ENCODE measurements at regions not wholly inside any gene's neighbourhood (a gene's known extent, or its start where the extent isn't known, plus 50 kb on each side); places are given as distances from the start of the nearest gene placed in this dataset.

DNA sequence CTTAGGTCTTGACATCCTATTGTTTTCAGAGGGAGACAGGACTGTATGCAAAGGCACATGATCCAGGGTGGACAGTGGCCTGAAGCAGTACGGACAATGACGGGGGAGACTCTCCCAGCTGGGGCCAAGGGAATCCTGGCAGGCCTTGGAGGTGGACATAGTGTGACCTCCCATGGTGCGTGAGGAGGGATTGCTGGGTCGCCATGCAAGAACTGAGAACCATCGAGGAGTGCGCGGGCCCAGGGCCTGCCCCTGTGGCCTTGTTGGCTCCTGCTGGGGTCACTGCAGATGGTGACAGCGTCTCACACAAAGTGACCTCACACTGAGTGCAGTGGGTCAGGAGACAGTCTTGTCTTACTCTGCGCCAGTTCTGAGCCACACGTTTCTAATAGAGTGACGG, 192.4 kb downstream of the GADD45G start:
- DNase-seq = no peak

DNA sequence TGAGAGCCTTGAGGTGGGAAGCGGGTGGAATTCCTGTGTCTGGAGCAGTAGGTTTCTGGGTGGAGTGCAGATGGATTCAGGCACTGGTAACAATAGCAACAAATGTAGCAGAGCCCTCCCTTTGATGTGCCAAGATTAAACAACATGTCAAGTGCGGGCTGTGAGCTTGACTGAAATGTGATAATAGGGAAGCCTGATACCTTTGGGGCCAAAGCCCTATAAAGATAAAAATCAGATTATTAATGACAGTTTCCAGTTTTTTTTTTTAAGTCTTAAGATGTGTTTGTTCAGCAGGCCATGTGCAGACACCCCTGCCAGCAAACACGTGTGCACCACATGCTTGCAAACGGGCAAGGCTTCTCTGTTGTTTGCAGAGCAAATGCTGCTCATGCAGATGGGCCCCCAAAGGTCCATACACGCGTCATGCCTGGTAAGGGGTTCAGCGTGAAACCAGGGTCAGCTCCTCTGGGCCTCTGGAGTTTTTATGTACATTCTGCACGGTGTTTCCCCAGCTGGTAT, 193.2 kb downstream of the GADD45G start:
- DNase-seq = no peak

DNA sequence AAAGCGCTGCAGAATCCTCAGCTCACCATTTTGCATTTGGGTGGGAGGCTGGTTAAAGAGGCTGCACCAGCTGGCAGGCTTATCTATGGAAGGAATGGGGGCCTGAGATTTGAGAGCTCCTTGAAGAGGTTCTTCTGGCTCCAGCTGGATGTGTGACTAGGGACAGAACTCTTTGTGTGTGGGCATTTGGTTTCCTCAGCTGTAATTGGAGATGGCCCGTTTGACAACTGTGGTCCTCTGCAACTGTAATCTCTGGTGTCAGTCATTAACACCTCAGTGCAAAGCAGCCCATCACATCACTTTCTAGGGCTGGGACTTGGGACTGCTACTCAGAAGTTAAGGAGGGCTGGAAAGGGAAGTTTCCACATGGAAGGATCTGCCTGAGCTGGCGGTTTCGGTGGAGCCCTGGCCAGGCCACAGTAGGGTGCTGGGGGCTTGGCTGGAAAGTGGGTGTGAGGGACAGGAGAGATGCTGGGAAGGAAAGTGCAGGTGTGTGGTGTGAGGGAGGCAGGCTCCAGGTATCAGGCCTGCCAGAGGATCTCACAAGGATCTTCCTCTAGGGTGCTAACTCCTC, 193.8 kb downstream of the GADD45G start:
- no peak for DNase-seq

DNA sequence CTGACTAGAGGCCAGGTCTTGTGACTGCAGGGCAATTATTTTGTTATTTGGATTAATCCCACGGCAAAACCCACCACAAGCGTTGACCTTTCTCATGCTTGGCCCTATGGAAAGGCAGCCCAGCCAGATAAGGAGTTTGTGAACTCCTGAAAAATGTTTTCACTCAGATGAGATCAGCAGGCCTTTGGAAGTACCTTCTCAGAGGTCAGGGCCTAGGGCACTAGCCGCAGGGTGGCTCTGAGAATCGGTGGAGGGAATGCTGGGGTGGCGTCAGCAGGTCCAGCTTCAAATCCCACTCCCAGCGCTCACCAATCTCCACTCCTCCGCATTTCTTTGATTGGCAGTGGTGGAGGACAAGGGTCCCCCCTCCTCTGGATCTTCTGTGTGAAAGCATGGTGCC, 194.4 kb downstream of the GADD45G start:
- DNase-seq = no peak

DNA sequence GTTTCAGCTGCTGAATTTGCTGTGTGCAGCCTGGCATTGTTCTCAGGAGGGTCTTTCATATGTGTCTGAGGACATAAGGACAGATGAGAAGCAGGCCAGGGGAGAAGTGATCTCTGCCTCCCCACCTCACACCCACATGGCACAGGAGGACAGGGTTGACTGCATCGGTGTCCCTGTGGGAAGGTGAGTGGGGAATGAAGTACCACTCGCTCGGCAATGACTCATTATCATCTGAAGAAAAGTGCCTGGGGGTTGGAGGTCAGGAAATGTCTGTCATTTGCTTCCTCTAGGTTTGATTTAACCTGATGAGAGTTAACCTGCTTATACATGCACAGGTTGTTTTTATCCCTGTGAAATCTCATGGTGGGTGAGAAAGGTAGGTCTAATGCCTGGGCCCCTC, 195.0 kb downstream of the GADD45G start:
- no peak for DNase-seq

DNA sequence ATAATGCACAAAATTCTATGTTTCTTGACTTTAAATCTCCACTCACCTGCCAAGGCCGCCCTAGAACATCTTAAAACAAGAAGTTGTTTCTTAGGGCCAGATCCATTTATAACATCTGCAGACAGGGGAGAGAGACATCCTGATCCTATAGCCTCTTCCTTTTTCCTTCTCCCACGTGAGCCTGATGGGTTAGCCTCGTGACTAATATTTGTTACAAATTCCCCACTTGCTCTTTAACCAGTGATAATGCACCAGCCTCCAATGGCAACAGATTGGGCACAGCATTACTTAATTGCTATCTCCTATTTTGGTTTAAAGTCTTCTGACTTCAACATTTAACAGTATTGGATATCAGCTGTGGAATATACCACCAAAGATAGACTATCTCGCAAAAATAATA, 196.5 kb downstream of the GADD45G start:
- no peak for DNase-seq

DNA sequence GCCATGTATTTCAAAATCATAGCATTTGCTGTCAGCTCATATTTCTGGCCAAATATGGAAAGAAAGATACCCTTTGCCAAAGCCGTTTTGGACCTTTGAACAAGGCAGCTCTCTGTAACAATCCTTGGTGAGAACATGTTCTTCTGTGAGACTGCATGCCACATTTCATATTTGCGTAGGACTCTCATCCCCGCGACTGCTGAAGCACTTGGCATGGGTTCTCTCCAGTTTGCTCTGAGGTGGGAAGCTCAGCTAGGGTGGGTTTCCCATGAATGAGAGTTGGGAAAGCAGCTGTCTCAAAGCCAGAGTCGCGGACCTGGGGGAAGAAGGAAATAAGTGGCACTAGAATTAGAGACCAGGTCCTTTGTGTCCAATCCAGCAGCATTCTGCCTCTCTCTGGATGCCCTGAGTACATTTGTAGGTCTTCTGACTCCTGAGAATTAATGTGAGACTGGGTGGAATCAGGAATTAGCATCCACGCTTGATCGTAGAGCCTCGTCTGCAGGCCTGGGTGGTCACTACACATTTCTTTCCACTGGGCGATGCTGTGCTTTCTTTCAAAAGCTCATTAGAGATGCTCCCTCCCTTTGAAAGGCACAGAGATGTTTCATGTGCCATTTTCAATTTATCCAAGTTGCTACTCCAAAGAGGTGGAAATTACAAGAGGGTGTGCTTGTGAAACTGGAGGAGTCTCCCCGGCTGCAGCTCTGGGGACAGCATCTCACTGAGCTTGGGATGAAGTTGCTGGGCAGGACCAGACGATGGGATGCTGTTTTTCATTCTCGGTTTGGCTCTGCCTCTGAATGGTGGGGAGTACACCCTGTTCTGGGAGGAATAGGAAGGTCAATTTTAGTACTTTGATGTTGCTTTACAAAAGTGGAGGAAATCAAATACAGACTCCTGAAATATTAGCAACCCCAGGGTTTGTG, 197.2 kb downstream of the GADD45G start:
- no peak for DNase-seq

DNA sequence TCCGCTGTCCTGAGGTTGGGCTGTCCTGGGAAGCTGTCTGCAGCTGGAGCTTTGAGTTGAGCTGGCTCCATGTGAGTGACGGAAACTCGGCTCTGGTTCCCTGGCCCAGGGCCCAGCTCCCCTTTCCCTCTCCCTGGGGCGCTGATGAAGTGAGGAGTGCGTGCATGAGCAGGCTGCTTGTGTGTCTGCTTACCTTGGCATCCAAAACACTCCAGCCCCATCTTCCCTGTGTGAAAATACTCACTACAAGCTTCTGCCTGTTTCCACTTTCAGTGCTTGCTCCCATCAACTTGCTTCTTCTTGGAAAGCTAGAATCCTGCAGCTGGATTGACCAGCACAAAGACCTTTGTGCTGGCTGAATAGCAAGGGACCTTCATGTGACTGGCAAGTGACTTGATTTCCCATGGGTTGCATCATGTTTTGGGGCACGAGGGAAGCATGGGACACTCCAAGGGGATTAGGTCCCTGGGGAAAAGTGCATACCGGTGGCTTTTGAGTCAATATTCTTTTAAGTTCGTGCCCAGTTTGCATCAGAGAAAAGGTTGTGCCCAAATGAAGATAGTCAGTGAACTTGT, 198.1 kb downstream of the GADD45G start:
- peak; percentile 81 for DNase-seq

DNA sequence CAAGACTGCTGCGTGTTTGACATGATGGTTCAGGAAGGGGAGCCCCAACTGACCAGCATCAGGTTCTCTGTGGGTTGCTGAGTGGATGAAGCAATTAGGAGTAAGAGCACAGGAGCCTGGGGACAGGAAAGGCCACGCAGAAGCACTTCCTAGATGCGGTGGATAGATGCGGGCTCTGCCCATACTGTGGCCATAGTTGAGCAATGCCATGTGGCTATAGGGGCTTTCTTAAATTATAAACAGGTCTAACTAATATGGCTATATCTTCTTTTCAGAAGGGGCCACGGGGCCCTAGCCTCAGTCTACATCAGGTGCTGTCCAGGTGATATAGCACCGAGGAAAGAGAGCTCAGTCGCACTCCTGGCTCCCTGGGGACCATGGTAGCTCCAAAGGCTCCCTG, 198.6 kb downstream of the GADD45G start:
- DNase-seq = no peak

DNA sequence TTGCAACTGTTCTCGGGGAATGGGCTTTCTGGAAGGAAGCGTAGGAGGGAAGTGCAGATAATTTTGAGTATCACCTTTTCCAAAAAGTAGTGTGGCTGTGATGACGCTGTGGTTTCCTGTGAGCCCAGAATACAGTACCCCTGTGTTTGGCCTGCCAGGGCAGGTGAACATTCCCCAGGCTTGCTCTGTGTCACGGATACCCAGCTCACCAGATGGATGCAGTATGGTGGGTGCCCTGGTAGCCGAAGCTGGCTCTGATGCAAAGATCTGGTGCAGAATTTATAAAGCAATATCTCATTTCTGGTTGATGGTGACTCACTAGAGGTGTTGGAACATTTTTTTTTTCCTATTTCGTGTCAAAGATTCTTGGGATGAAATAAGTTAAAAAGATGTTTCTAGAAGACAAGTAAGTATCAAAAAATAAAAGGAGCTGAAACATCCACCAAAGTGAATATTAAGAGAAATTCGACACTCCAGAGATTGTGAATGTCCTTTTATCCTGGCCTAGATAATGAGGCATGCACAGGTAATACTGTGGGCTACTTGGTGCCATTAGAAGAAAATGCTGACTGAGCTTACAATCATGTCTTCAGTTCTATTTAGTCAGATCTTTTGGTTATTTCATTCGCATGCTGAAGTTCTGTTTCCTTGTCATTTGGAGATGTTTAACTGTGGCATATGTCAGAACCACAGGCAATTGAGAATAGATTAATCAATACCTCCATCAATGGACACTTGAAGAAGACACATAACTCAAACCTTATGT, 200.1 kb downstream of the GADD45G start:
- DNase-seq = no peak

DNA sequence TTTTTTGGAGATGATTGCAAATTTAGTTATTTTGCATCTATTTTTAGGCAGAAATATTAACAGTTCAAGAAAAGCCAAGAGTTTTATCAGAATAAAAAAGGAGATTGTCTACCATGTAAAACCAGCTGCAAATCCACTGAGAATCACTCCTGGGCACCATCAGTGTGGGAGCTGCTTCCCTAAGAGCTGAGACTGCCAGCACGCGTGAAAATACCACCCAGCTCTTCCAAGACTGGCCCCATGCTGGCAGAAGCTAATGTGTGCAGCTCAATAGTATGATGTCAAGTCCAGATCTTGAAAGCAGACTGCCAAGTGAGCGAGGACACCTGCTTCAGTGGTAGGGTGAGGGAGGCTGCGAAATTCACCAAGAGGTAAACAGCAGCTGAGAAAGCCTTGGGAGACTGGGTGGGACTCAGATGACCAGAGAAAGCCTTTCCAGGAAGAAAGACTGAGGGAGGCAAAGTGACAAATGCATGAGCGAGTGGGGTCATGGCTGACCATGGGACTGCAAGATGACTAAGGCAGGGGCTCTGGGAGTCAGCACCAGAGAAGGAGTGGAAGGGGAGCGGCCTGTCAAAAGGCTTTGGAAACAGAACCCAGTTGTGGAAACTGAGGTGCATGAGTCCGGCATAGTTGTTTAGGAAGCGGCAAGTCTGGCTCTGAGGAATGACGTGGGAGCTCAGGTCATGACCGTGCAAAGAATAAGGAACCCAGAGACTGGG, 200.9 kb downstream of the GADD45G start:
- no peak for DNase-seq

DNA sequence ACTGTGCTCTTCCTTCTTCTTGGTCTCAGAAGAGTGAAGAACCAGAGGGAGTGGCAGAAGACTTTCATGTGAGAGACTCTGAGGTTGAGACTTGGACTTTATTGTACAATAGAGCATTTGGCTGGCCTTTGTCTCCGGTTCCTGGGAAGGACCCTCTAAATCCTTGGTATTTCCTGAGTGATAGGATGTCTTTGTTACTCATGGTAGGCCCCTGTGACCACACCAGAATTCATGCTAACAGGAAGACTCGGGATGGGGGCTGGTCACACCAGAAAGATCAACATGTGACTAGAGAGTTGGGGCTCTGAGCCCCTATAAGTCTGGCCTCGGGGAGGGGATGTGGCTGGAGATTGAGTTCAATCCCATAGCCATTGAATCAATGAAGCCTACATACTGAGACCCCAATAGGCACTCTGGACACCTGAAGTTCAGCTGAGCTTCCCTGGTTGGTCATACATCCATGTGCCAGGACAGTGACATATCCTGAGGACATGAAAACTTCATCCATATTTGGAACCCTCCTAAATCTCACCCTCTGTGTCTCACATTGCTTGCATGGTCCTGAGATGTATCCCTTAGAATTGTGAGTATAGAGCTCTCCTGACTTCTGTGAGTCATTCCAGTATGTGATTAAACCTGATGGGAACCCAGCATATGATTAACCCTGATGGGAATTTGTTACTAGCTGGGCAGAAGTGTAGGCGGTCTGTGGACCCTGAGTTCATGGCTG, 201.7 kb downstream of the GADD45G start:
- DNase-seq = peak; percentile 78

DNA sequence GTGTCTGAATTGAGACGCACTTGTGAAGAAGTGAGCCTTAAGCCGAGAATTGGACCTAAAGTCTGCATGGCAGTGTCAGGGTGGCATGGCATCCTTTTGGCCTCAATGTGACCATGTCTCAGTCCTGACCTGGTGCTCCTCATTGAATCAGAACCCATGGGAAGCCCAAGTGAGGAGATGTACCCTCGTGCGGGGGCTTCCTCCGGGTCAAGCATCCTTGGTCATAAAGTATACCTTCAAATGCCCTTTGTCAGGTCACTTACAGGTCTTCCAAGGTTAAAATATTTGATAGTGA, 202.2 kb downstream of the GADD45G start:
- DNase-seq = no peak

DNA sequence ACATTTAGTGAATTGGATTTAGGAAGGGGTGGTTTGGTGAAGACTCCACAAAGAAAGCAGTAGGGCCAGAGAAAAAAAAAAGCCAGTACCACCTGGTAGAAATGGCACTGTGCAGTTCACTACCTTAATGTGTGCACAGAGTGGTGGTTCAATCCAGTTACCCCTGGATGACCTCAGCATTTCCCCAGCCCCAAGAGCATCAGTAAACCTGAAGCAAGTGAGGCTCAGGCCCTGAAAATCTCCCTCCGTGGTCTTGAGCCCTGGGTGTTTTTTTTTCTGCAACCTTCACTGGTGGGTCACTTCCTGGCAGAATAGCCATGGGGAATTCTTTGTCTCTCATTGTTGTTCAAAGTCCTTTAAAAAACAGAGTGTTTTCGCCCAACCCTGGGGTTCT, 202.9 kb downstream of the GADD45G start:
- DNase-seq = no peak

DNA sequence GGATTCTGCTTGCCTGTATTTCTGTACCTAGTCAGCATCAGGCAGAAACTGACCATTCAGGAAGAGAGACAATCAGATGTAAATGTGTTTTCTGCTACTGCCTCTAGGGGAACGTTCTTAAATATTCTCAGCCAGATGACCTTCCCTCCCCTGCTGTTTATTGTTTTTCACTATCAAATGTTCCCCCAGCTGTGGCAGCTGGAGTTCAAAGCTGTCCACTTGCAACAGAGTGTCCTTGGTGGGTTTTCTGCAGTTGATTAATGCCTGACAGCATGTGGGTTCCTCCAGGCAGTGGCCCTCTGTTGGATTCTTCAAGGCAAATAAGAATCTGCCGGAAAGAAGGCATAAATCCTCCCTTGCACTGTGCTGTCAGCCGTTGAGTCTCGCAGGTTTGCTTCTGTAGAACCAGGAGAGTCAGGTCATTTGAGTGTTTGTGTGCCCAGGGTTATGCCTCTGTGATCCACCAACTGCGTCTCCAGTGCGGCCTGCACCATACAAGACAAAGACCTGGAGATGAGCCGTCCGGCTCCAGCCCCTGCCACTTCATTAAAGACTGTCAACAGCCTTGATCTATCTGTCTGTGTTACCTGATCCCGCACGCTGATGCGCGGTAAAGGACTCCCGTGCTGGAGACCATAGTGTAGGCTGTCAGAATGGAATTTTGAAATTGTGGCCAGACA, 203.4 kb downstream of the GADD45G start:
- peak; percentile 58 for DNase-seq

DNA sequence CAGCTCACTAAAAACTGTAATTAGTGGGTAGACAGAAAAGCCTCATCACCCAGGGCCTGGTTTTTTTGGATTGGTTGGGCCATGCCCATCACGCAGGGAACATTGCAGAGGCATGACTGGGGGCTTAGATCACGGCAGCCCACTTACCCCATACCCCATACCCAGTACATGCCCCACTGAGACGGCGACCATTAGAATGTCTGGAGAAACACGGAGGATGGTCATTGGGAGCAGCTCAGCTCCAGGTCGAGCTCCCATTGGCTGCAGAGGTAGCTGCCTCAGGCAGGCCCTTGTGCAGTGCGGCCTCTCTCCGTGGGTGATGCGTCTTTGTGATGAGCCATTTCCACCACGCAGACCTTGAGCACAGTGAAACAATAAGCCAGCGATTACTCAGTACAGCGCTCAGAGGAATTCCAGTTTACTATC, 204.0 kb downstream of the GADD45G start:
- DNase-seq = peak; percentile 59

DNA sequence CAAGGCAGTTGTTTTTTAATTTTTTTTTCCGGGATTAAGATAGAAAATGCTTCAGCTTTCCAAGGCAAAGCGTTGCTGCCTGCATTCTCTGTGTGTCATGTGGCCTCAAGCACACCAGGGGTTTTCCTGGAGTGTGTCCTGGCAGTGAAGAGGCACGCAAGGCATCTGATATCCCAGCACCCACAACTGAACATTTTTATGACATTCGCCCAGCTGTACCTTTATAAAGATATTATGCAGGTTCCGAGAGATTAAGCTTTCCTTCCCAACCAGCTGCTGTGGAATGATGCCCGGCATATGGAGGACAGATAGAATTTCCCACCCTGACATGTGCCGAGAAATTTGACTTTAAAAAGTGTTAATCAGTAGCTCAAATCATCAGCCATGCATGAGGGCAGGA, 205.6 kb downstream of the GADD45G start:
- peak; percentile 68 for DNase-seq

DNA sequence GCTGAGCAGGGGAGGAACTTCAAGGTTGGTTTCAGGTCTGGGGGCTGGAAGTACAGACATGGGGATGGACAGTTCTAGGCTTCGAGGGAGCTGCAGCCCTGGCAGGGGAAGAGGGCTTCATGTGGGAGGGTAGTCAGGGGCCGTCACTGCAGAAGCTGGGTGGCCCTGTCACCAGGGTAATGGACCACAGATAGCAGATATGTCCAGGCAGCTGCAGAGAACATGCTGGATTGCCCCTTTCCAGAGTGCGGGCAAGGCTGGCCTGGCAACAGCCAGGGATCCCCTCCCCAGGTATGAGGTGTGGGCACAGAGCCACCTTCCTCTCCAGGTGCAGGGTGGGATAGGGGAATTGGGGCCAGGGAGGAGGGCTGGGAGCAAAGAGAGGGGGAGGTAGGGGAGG, 206.5 kb downstream of the GADD45G start:
- DNase-seq = no peak

DNA sequence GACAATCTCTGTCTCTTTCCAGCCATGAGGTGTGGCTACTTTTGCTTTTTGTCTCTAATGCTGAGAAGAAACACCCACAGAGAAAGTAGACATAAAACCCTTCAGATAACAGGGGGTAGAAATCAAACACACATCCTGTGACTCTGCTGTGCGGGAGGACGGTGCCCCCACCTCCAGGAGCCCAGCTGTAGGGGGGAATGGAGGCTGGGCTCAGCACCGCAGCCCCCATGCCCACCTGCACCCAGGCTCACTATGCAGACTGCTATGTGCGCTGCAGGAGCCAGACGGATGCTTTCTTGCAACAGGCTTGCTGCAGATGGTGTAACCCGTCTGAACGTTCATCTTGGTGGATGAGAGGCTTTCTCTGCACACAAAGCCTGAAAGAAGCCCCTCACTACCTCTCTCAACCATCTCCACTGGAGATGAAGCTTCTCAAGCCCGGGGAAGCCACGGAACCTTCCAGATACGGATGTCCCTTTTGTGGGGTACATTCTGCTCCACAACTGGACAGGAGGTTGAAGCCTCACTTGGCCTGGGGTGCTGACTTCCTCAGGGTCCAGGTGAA, 207.2 kb downstream of the GADD45G start:
- no peak for DNase-seq

DNA sequence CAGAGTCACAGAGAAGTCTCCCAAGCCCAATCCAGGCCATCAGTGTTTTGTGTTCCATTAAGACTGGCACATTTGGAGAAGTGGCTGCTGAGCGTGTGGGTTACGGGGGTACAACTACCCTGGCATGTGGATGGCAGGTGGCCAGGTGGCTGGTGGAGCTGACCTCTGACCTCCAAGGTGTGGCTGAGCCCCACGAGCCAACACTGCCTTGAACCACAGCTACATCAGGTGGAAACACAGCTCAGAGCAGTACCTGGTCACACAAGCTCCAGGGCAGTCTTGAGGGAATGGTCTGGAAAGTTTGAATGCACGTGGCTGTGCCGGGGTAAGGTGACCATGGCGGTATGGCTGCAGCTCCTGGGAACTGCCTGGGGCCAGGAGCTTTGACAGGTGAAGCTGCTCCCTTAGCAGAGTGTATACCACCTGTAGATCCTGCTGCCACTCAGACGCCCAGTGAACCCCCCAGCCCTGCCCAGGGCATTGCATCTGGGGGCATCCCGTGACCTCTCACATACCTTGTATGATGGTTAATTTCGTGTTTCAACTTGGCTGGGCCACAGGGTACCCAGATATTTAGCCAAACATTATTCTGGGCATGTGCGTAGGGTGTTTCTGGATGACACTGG, 207.9 kb downstream of the GADD45G start:
- DNase-seq = no peak

DNA sequence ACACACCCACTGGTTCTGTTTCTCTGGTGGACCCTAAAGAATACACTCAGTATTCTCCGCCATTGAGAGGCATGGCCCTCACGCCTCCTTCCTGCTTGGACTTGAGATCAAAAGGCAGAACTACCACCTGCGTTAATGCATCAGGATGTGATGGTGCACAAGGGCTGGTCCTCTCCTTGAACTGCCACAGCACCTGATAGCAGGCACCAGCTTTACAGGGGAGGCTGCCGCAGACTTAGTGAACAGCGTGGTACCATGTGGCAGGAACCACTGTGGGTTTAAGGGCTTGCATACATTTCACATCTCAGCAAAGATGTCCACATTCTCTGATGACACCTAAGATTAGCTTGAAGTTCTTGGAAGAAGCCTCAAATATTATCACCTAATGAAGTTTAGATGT, 208.7 kb downstream of the GADD45G start:
- no peak for DNase-seq

All from fibroblast of upper back skin (primary cell).